ENCODE measurements at regions not wholly inside any gene's neighbourhood (a gene's known extent, or its start where the extent isn't known, plus 50 kb on each side); places are given as distances from the start of the nearest gene placed in this dataset.

DNA sequence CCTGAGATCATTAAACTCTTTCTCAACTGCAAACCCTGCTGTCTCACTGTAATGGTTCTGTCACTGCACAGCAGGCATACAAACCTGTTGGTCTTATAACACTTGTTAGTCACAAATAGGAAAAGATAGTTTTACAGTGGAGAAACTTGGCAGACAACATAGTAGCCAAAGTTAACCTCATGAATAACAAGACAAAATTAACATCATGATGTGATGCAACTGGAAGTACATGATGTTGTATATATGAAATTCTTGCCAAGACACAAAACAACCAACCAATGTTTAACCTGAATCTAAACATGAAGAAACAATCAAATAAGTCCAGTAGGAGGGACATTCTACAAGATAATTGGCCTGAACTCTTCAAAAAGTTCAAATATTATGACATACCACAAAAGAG lies 189.3 kb downstream of the RNF152 start:
- no peaks in the 10 kb centered on the region for H3K36me3 ChIP-seq (ENCODE audit: control insufficient read depth in 4 of 4, insufficient read depth in 4 of 4, low read length in 4 of 4)
- H3K9me3 ChIP-seq (ENCODE audit: control insufficient read depth in 4 of 4, insufficient read depth in 3 of 4, low read length in 3 of 4): no peaks in the 10 kb centered on the region
- no peak overlapping the region for H3K27ac ChIP-seq (ENCODE audit: low read depth in 1 of 2, low read length in 1 of 2)
- H3K27me3 ChIP-seq (ENCODE audit: control insufficient read depth in 3 of 3, insufficient read depth in 3 of 3, low read length in 2 of 3): no peaks in the 10 kb centered on the region
- no peak for ATAC-seq (ENCODE audit: insufficient read depth, low FRiP score)
- TF ChIP-seq, protein P1, sequence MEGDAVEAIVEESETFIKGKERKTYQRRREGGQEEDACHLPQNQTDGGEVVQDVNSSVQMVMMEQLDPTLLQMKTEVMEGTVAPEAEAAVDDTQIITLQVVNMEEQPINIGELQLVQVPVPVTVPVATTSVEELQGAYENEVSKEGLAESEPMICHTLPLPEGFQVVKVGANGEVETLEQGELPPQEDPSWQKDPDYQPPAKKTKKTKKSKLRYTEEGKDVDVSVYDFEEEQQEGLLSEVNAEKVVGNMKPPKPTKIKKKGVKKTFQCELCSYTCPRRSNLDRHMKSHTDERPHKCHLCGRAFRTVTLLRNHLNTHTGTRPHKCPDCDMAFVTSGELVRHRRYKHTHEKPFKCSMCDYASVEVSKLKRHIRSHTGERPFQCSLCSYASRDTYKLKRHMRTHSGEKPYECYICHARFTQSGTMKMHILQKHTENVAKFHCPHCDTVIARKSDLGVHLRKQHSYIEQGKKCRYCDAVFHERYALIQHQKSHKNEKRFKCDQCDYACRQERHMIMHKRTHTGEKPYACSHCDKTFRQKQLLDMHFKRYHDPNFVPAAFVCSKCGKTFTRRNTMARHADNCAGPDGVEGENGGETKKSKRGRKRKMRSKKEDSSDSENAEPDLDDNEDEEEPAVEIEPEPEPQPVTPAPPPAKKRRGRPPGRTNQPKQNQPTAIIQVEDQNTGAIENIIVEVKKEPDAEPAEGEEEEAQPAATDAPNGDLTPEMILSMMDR (IDR thresholded peaks at IDR 0.05; ENCODE audit: control extremely low read depth, extremely low read depth): no peak
- no peak overlapping the region for H3K4me3 ChIP-seq
- no peak overlapping the region for H3K9ac ChIP-seq (ENCODE audit: insufficient read depth in 1 of 2, low read length in 2 of 2)
- H3K4me1 ChIP-seq (ENCODE audit: control insufficient read depth in 5 of 5, insufficient read depth in 5 of 5, low read length in 5 of 5): no peaks in the 10 kb centered on the region
- peak in 2 of 3 donors; percentile 7 to 34 for DNase-seq

DNA sequence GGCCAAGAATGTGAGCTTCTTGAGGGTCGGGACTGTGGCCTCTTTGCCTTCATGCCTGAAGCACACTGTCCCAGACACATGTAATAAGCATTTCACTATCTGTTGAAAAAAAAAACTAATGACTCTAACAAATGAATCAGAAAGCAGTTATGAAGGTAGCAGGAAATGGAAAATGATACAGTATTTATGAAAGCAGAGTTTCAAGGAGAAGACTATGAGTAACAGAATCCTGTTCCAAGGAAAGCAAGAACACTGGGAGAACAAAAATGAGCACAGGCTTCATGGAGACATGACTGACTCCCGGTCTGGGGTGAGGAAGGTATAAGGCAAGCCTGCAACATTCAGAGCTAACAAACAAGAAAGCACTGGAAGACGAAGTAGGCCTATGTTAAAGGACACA lies 190.8 kb downstream of the RNF152 start:
- 87 to 92% methylated on average over 3 of the region's 3 CpGs for WGBS, 2 donors
- Histone ChIP-seq H3K9ac (ENCODE audit: insufficient read depth in 1 of 2, low read length in 2 of 2) (no peak overlapping the region), H3K4me3 (no peak overlapping the region), H3K9me3 (ENCODE audit: control insufficient read depth in 4 of 4, insufficient read depth in 3 of 4, low read length in 3 of 4) (no peaks in the 10 kb centered on the region), H3K27ac (ENCODE audit: low read depth in 1 of 2, low read length in 1 of 2) (no peak overlapping the region), H3K4me1 (ENCODE audit: control insufficient read depth in 5 of 5, insufficient read depth in 5 of 5, low read length in 5 of 5) (no peaks in the 10 kb centered on the region), H3K36me3 (ENCODE audit: control insufficient read depth in 4 of 4, insufficient read depth in 4 of 4, low read length in 4 of 4) (no peaks in the 10 kb centered on the region), H3K27me3 (ENCODE audit: control insufficient read depth in 3 of 3, insufficient read depth in 3 of 3, low read length in 2 of 3) (no peaks in the 10 kb centered on the region)
- ATAC-seq (ENCODE audit: insufficient read depth, low FRiP score) (no peak), DNase-seq (no peak)
- TF ChIP-seq, protein P1 (IDR thresholded peaks at IDR 0.05; ENCODE audit: control extremely low read depth, extremely low read depth): no peak

DNA sequence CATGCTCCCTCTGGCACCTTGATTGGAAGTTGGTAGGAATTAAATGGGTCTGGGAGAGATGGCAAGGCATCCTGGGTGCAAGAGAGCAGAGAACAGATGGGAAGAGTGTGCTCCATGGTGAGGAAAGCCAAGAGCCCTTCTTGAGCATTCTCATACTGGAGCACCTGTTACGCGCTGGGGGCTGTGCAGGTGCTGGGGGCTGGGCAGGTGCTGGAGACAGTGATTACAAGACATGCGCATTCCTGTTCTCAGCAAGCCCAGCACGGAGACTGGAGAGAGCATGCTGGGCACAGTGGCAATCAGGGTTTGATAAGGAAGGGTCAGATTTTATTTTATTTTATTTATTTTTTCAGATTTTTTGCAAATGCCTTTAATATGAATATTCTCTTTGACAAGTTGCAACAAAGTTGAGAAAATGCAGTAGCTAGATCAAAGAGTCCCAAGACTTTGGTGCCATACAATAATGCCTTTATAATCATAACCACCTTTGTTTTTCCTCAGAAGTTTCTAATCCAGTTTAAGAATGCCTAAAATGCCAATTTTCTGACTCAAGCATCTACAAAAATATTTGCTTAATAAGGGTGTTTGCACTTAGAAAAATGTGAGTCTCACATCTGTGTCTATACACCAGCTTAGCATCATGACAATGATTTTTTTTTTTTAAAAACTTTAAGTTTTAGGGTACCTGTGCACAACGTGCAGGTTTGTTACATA lies 193.3 kb downstream of the RNF152 start:
- Histone ChIP-seq H3K36me3 (ENCODE audit: control insufficient read depth in 4 of 4, insufficient read depth in 4 of 4, low read length in 4 of 4) (no peaks in the 10 kb centered on the region), H3K4me3 (no peak overlapping the region), H3K9me3 (ENCODE audit: control insufficient read depth in 4 of 4, insufficient read depth in 3 of 4, low read length in 3 of 4) (peaks cover 0 to 7% (median under 1%) of the 10 kb centered on the region in 4 donors), H3K4me1 (ENCODE audit: control insufficient read depth in 5 of 5, insufficient read depth in 5 of 5, low read length in 5 of 5) (no peaks in the 10 kb centered on the region), H3K27me3 (ENCODE audit: control insufficient read depth in 3 of 3, insufficient read depth in 3 of 3, low read length in 2 of 3) (no peaks in the 10 kb centered on the region), H3K27ac (ENCODE audit: low read depth in 1 of 2, low read length in 1 of 2) (no peak overlapping the region), H3K9ac (ENCODE audit: insufficient read depth in 1 of 2, low read length in 2 of 2) (no peak overlapping the region)
- WGBS, 2 donors: 83 to 92% methylated on average over 5 of the region's 5 CpGs
- TF ChIP-seq, protein P1 (IDR thresholded peaks at IDR 0.05; ENCODE audit: control extremely low read depth, extremely low read depth): no peak
- DNase-seq (no peak), ATAC-seq (ENCODE audit: insufficient read depth, low FRiP score) (no peak)
